ENCODE measurements at regions not wholly inside any gene's neighbourhood (a gene's known extent, or its start where the extent isn't known, plus 50 kb on each side); places are given as distances from the start of the nearest gene placed in this dataset.

DNA sequence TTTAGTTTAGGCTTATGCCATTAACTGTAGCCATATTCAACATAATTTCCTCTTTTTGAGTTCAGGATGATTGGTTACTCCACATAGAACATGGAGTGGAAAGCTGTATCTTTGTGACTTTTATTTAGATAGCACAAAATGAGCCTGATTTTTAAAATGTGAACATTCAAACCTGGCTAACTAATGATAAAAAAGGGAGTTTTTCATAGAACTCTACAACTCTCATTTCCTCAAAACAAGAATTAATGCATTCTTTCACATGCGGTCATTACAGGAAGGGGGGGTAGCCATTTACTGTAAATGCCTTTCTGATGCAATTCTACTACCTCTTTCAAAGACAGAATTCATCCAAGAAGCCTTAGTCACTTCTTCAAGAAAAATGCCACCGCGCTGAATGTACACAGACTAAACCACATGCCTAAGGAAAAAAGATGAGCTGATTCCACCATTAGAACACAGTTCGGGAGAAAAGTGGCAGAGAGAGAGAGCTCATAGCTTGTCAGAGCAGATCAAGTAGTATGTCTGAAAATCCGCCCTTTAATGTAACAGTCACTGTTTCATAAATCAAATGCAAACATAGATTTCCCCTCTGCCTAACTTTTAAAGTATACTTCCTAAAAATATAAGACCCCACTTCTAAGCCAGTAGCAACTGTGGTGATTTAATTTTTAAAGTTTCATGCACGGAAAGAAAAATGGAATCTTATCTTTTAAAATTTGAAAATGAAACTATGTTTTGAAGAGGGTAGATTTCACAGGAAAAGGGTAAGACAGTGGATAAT is 226.4 kb upstream of the KLF14 start:
- Histone ChIP-seq H3K27ac (ENCODE audit: low read length, poor library complexity, severe bottlenecking) (peak overlapping the region; percentile 97), H3K4ac (ENCODE audit: low read depth in 1 of 2, low read length in 2 of 2) (no peak overlapping the region), H2BK15ac (ENCODE audit: low read depth, poor library complexity, severe bottlenecking) (no peak overlapping the region), H3K4me2 (ENCODE audit: low read length, poor library complexity, severe bottlenecking) (no peak overlapping the region), H3K36me3 (ENCODE audit: control insufficient read depth in 1 of 2, insufficient read depth in 2 of 2, low read depth in 1 of 2, low read length in 2 of 2) (peaks cover 5 to 73% of the 10 kb centered on the region in 2 experiments), H2BK120ac (ENCODE audit: low read depth, low read length) (no peak overlapping the region), H2AK5ac (ENCODE audit: low read length, severe bottlenecking) (no peak overlapping the region), H3K4me1 (ENCODE audit: control insufficient read depth, insufficient read depth, low read depth, low read length) (peaks cover 10% of the 10 kb centered on the region), H3K4me3 (ENCODE audit: insufficient read depth in 1 of 2, low read depth in 1 of 2, low read length in 2 of 2) (peak overlapping the region in 1 of 2 experiments; percentile 73), H3K27me3 (ENCODE audit: control insufficient read depth in 1 of 2, insufficient read depth in 1 of 2, low read length in 2 of 2) (no peaks in the 10 kb centered on the region), H3K23ac (ENCODE audit: low read length in 2 of 2) (no peak overlapping the region), H2AFZ (ENCODE audit: low read depth, low read length) (no peak overlapping the region), H4K91ac (ENCODE audit: low read length) (no peak overlapping the region), H3K14ac (ENCODE audit: low read length in 2 of 2) (no peak overlapping the region), H2BK12ac (ENCODE audit: low read length in 2 of 2) (no peak overlapping the region), H3K9ac (ENCODE audit: low read length) (peak overlapping the region; percentile 98), H3K18ac (ENCODE audit: low read depth in 1 of 2, low read length in 2 of 2) (no peak overlapping the region), H3K9me3 (ENCODE audit: control insufficient read depth, low read length) (no peaks in the 10 kb centered on the region), H2BK5ac (ENCODE audit: low read depth, low read length, poor library complexity, severe bottlenecking) (peak overlapping the region; percentile 87), H3K79me1 (replicated peaks; ENCODE audit: low read length, poor library complexity, severe bottlenecking) (peaks cover 15% of the 10 kb centered on the region), H4K8ac (ENCODE audit: low read length) (no peak overlapping the region)
- 8% methylated on average over 4 of the region's 6 CpGs for WGBS
- DNase-seq = peak; percentile 99

- peak; percentile 89 for DNase-seq
- no peak overlapping the region for H2AFZ ChIP-seq (ENCODE audit: low read depth, low read length)
- H3K27me3 ChIP-seq (ENCODE audit: control insufficient read depth in 1 of 2, insufficient read depth in 1 of 2, low read length in 2 of 2) = no peaks in the 10 kb centered on the region
- no peak overlapping the region for H3K23ac ChIP-seq (ENCODE audit: low read length in 2 of 2)
- no peak overlapping the region for H2BK15ac ChIP-seq (ENCODE audit: low read depth, poor library complexity, severe bottlenecking)
- peaks cover 11% of the 10 kb centered on the region for H3K79me1 ChIP-seq (replicated peaks; ENCODE audit: low read length, poor library complexity, severe bottlenecking)
- peak overlapping the region; percentile 97 for H3K27ac ChIP-seq (ENCODE audit: low read length, poor library complexity, severe bottlenecking)
- H3K4ac ChIP-seq (ENCODE audit: low read depth in 1 of 2, low read length in 2 of 2) = peak overlapping the region; percentile 85 to 92
- H3K4me3 ChIP-seq (ENCODE audit: insufficient read depth in 1 of 2, low read depth in 1 of 2, low read length in 2 of 2) = peak overlapping the region in 1 of 2 experiments; percentile 68
- WGBS = 72% methylated on average over 7 of the region's 9 CpGs
- peak overlapping the region; percentile 87 for H2BK5ac ChIP-seq (ENCODE audit: low read depth, low read length, poor library complexity, severe bottlenecking)
- H4K8ac ChIP-seq (ENCODE audit: low read length) = peak overlapping the region; percentile 95
- H4K91ac ChIP-seq (ENCODE audit: low read length) = peak overlapping the region; percentile 90
- peak overlapping the region; percentile 95 for H2AK5ac ChIP-seq (ENCODE audit: low read length, severe bottlenecking)
- H3K36me3 ChIP-seq (ENCODE audit: control insufficient read depth in 1 of 2, insufficient read depth in 2 of 2, low read depth in 1 of 2, low read length in 2 of 2) = peaks cover 5 to 72% of the 10 kb centered on the region in 2 experiments
- H3K9me3 ChIP-seq (ENCODE audit: control insufficient read depth, low read length) = no peaks in the 10 kb centered on the region
- H3K18ac ChIP-seq (ENCODE audit: low read depth in 1 of 2, low read length in 2 of 2) = peak overlapping the region; percentile 89 to 96
- H3K14ac ChIP-seq (ENCODE audit: low read length in 2 of 2) = no peak overlapping the region
- peak overlapping the region; percentile 60 to 73 for H2BK12ac ChIP-seq (ENCODE audit: low read length in 2 of 2)
- peaks cover 10% of the 10 kb centered on the region for H3K4me1 ChIP-seq (ENCODE audit: control insufficient read depth, insufficient read depth, low read depth, low read length)
- peak overlapping the region; percentile 98 for H3K9ac ChIP-seq (ENCODE audit: low read length)
- H2BK120ac ChIP-seq (ENCODE audit: low read depth, low read length) = peak overlapping the region; percentile 83
- peak overlapping the region; percentile 45 for H3K4me2 ChIP-seq (ENCODE audit: low read length, poor library complexity, severe bottlenecking)
These were observed 227.2 kb upstream of the KLF14 start for GRCh38 chr7:130961128-130961601.

DNA sequence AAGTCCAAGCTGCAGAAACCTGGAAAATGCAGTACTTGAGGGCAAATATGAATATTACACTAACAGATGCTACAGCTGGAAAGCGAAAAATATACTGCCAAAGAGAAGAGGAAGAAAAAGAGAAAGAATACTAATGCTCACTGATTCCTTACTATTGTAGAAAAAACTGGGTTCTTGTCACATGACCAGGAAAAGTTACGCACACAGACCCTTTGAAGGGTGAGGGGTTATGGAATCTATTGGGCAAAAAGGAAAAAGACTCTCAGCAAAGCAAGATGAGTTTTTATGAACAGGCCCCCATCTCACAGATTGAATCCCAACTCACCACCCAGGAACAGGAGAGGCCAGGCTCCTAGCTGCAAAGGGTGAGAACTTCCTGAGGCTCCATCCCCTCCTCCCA is 228.1 kb upstream of the KLF14 start:
- Histone ChIP-seq H2BK5ac (ENCODE audit: low read depth, low read length, poor library complexity, severe bottlenecking) (no peak overlapping the region), H2AFZ (ENCODE audit: low read depth, low read length) (no peak overlapping the region), H4K91ac (ENCODE audit: low read length) (peak overlapping the region; percentile 61), H3K79me1 (replicated peaks; ENCODE audit: low read length, poor library complexity, severe bottlenecking) (peaks cover 12% of the 10 kb centered on the region), H2AK5ac (ENCODE audit: low read length, severe bottlenecking) (peak overlapping the region; percentile 88), H4K8ac (ENCODE audit: low read length) (peak overlapping the region; percentile 59), H3K9me3 (ENCODE audit: control insufficient read depth, low read length) (no peaks in the 10 kb centered on the region), H3K4me1 (ENCODE audit: control insufficient read depth, insufficient read depth, low read depth, low read length) (peaks cover 11% of the 10 kb centered on the region), H2BK12ac (ENCODE audit: low read length in 2 of 2) (peak overlapping the region in 1 of 2 experiments; percentile 65), H3K14ac (ENCODE audit: low read length in 2 of 2) (no peak overlapping the region), H3K36me3 (ENCODE audit: control insufficient read depth in 1 of 2, insufficient read depth in 2 of 2, low read depth in 1 of 2, low read length in 2 of 2) (peaks cover 9 to 74% of the 10 kb centered on the region in 2 experiments), H3K18ac (ENCODE audit: low read depth in 1 of 2, low read length in 2 of 2) (peak overlapping the region in 1 of 2 experiments; percentile 82), H3K27ac (ENCODE audit: low read length, poor library complexity, severe bottlenecking) (peak overlapping the region; percentile 70), H2BK120ac (ENCODE audit: low read depth, low read length) (no peak overlapping the region), H3K4ac (ENCODE audit: low read depth in 1 of 2, low read length in 2 of 2) (peak overlapping the region; percentile 9 to 35), H3K9ac (ENCODE audit: low read length) (peak overlapping the region; percentile 98), H3K23ac (ENCODE audit: low read length in 2 of 2) (no peak overlapping the region), H3K4me2 (ENCODE audit: low read length, poor library complexity, severe bottlenecking) (no peak overlapping the region), H3K4me3 (ENCODE audit: insufficient read depth in 1 of 2, low read depth in 1 of 2, low read length in 2 of 2) (peak overlapping the region in 1 of 2 experiments; percentile 68), H3K27me3 (ENCODE audit: control insufficient read depth in 1 of 2, insufficient read depth in 1 of 2, low read length in 2 of 2) (no peaks in the 10 kb centered on the region), H2BK15ac (ENCODE audit: low read depth, poor library complexity, severe bottlenecking) (no peak overlapping the region)
- no CpG with 5 or more reads among the region's 2 CpGs for WGBS
- no peak for DNase-seq

DNA sequence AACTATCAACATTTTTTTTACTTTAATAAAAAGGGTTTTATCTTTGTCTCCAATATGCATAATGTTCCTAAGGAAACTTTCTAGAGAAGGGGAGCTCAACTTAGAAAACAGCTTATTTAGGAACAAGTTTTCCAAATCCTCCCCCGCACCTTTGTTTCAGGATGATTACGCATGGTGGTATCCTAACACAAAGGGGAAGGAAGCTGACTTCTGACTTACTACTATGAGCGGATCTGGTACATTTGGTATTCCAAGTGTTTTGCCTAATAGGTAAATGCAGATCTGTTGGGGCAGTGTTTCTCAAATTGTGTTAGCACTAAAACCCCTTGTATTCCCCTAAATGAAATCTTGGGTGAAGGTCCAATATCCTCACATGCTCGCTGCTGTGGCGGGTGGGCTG is 229.3 kb upstream of the KLF14 start:
- peaks cover 11% of the 10 kb centered on the region for H3K4me1 ChIP-seq (ENCODE audit: control insufficient read depth, insufficient read depth, low read depth, low read length)
- H2BK5ac ChIP-seq (ENCODE audit: low read depth, low read length, poor library complexity, severe bottlenecking) = no peak overlapping the region
- 100% methylated on average over 5 of the region's 5 CpGs for WGBS
- H2BK15ac ChIP-seq (ENCODE audit: low read depth, poor library complexity, severe bottlenecking) = no peak overlapping the region
- peak overlapping the region; percentile 24 for H3K9ac ChIP-seq (ENCODE audit: low read length)
- no peak overlapping the region for H2BK120ac ChIP-seq (ENCODE audit: low read depth, low read length)
- H3K27ac ChIP-seq (ENCODE audit: low read length, poor library complexity, severe bottlenecking) = no peak overlapping the region
- no peak for DNase-seq
- no peak overlapping the region for H2AK5ac ChIP-seq (ENCODE audit: low read length, severe bottlenecking)
- no peak overlapping the region for H3K4me3 ChIP-seq (ENCODE audit: insufficient read depth in 1 of 2, low read depth in 1 of 2, low read length in 2 of 2)
- H2AFZ ChIP-seq (ENCODE audit: low read depth, low read length) = no peak overlapping the region
- no peak overlapping the region for H4K8ac ChIP-seq (ENCODE audit: low read length)
- no peaks in the 10 kb centered on the region for H3K27me3 ChIP-seq (ENCODE audit: control insufficient read depth in 1 of 2, insufficient read depth in 1 of 2, low read length in 2 of 2)
- H2BK12ac ChIP-seq (ENCODE audit: low read length in 2 of 2) = no peak overlapping the region
- no peaks in the 10 kb centered on the region for H3K9me3 ChIP-seq (ENCODE audit: control insufficient read depth, low read length)
- H3K4me2 ChIP-seq (ENCODE audit: low read length, poor library complexity, severe bottlenecking) = no peak overlapping the region
- H4K91ac ChIP-seq (ENCODE audit: low read length) = no peak overlapping the region
- peaks cover 12% of the 10 kb centered on the region for H3K79me1 ChIP-seq (replicated peaks; ENCODE audit: low read length, poor library complexity, severe bottlenecking)
- no peak overlapping the region for H3K4ac ChIP-seq (ENCODE audit: low read depth in 1 of 2, low read length in 2 of 2)
- no peak overlapping the region for H3K23ac ChIP-seq (ENCODE audit: low read length in 2 of 2)
- peaks cover 9 to 69% of the 10 kb centered on the region in 2 experiments for H3K36me3 ChIP-seq (ENCODE audit: control insufficient read depth in 1 of 2, insufficient read depth in 2 of 2, low read depth in 1 of 2, low read length in 2 of 2)
- H3K14ac ChIP-seq (ENCODE audit: low read length in 2 of 2) = no peak overlapping the region
- no peak overlapping the region for H3K18ac ChIP-seq (ENCODE audit: low read depth in 1 of 2, low read length in 2 of 2)

All from mesenchymal stem cell (in vitro differentiated cells and primary cell).